ENCODE measurements at regions not wholly inside any gene's neighbourhood (a gene's known extent, or its start where the extent isn't known, plus 50 kb on each side); places are given as distances from the start of the nearest gene placed in this dataset.
"Not testable (repeated sequence)": the region's sequence is repeated elsewhere in the genome, so short reads cannot be mapped to it uniquely, and the experiment has no call there.

GRCh38 chr5:99765011-99765410, 770.2 kb upstream of the FAM174A start:
- DNase-seq (ENCODE audit: low read depth in 3 of 3, low spot score in 2 of 3): no peak

DNA sequence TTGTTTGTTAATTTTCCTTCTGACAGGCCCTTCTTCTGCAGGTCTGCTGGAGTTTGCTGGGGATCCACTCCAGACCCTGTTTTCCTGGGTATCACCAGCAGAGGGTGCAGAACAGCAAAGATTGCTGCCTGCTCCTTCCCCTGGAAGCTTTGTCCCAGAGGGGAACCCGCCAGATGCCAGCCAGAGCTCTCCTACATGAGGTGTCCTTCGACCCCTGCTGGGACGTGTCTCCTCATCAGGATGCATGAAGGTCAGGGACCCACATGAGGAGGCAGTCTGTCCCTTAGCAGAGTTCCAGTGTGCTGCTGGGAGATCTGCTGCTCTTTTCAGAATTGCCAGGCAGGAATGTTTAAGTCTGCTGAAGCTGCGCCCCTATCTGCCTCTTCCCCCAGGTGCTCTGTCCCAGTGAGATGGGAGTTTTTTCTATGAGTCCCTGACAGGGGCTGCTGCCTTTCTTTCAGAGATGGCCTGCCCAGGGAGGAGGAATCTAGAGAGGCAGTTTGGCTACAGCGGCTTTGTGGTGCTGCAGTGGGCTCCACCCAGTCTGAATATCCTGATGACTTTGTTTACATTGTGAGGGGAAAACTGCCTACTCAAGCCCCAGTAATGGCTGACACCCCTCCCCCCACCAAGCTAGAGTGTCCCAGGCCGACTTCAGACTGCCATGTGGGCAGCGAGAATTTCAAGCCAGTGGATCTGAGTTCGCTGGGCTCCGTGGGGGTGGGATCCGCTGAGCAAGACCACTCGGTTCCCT, 772.0 kb upstream of the FAM174A start:
- no peak for DNase-seq (ENCODE audit: low read depth in 3 of 3, low spot score in 2 of 3)

- DNase-seq (ENCODE audit: low read depth in 3 of 3, low spot score in 2 of 3): no peak
Measured at GRCh38 chr5:99747342-99747741, 787.8 kb upstream of the FAM174A start.

GRCh38 chr5:99733146-99733545, 802.0 kb upstream of the FAM174A start:
- not testable (repeated sequence) for DNase-seq (ENCODE audit: low read depth in 3 of 3, low spot score in 2 of 3)

GRCh38 chr5:99730653-99731052, 801.8 kb upstream of the CHD1 start:
- not testable (repeated sequence) for DNase-seq (ENCODE audit: low read depth in 3 of 3, low spot score in 2 of 3)

DNA sequence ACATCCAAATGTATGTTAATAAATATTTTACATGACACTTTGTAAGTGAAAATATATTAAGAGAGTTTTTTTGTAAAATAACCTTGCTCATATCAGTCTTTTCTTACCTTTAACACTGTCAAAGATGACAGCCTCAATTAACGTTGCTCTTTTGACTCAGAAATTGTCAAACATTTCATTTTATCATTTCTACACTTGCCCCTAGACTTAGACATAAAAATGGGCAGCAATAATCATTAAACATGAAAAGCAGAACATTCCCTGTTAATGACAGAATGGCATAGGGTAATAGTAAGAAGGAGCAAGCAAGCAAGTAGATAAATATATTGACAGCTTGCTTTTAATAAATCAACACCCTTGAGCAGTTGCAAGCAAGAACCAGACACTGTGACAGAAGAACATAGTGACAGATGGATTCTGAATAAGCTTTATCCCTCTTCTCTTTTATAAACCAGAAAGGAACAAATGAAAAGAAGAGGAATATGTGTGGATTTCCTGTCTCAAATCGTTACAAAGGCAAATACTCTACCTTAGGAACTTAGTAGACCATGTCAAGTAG, 796.0 kb upstream of the CHD1 start:
- no peak for DNase-seq (ENCODE audit: low read depth in 3 of 3, low spot score in 2 of 3)

DNA sequence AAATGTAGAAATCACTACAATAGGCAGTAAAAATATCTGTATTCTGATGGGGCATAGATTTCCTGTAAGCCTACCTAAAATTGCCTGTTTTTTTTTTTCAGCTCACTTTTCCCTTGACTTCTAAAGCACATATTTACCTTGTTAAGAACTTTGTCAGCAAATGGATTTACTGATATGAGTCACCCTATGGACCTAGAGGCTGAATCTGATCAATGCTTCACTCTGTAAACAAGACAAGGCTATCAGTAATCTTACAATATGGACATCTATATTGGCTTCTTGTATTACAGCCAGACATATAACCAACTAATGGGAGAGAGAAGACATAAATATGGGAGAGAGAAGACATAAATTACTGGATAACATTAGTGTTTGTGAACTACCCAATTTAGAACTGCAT, 792.7 kb upstream of the CHD1 start:
- no peak for DNase-seq (ENCODE audit: low read depth in 3 of 3, low spot score in 2 of 3)

DNA sequence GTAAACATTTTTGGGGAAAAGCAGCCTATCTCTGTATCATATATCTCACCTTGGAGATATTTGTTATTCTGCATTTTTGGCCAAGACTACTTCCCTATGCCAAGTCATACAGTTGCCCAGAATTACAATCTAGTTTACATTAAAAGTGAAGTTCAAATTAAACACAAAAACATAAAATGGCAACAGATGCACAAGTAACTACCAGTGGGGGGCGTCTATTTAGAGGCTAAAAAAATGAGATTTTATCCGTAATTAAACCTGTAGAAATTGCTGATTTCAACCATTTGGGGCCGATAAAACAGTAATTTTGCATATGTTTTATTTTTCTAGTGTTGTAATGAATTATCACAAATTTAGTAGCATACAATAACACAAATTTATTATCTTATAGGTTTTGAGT, 787.1 kb upstream of the CHD1 start:
- no peak for DNase-seq (ENCODE audit: low read depth in 3 of 3, low spot score in 2 of 3)

GRCh38 chr5:99706160-99706559, 777.4 kb upstream of the CHD1 start:
- DNase-seq (ENCODE audit: low read depth in 3 of 3, low spot score in 2 of 3): no peak

GRCh38 chr5:99702565-99702964, 773.8 kb upstream of the CHD1 start:
- no peak for DNase-seq (ENCODE audit: low read depth in 3 of 3, low spot score in 2 of 3)

DNA sequence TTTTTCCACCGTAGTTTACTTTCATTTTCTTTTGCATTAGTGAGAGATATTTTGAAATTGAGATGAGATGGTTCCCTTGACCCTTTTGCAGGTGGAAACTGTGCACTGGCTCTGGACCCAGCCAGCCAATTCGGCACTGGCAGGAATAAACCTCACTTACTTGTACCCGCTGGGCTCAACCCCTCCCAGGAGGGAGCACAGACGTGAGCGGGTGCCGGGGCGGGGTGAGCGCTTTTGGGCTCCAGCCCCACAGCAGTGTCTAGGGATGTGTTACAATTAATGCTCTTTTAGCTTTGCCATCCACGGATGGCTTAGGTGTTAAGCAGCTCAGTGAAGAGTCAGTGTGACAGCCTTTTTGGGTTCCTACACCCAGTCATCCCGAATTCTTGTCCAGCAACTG, 766.1 kb upstream of the CHD1 start:
- no peak for DNase-seq (ENCODE audit: low read depth in 3 of 3, low spot score in 2 of 3)

GRCh38 chr5:99686538-99686937, 757.7 kb upstream of the CHD1 start:
- no peak for DNase-seq (ENCODE audit: low read depth in 3 of 3, low spot score in 2 of 3)

DNA sequence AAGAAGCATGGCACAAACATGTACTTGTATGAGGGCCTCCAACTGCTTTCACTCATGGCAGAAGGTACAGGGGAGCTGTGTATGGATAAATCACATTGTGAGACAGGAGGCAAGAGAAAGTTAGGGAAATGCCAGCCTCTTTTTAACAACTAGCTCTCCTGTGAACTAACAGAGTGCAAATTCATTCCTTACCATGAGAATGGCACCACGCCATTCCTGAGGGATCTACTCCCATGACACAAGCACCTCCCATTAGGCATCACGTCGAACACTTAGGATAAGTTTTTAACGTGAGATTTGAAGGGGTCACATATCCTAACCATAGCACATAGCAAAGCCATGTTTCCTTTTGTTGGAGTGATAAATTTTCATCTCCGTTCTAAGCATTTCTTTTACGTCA, 747.2 kb upstream of the CHD1 start:
- no peak for DNase-seq (ENCODE audit: low read depth in 3 of 3, low spot score in 2 of 3)

DNA sequence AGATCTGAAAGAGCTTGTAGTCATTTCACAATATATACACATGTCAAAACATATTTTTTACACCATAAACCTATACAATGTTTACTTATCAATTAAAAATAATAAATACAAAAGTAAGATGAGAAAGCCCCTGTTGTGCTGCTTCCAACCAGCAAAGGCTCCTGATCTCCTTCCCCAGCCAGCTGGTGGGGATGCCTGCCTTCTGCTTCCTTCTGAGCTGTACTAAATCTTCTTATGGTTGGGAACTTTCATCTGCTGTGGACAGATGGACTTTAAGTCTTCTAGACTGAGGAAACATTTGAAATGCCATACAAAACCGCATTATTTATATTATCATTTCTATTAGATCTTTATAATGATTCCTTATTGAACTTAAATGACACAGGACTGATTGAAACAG, 745.3 kb upstream of the CHD1 start:
- DNase-seq (ENCODE audit: low read depth in 3 of 3, low spot score in 2 of 3): no peak

GRCh38 chr5:99664972-99665371, 736.2 kb upstream of the CHD1 start:
- DNase-seq (ENCODE audit: low read depth in 3 of 3, low spot score in 2 of 3): no peak

DNA sequence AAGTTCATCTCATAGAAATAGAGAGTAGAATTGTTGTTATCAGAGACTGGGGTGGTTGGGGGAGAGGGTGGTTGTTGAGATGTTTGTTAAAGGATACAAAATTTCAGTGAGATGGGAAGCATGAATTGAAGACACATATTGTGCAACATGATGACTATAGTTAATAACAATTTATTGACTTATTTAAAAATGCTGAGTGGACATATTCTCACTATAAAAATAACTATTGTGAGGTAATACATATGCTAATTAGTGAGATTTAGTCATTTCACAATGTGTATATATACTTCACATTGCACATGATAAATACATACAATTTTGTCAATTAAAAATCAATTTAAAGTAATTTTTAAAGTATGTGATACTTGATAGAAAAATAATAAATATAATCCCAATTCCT, 722.5 kb upstream of the CHD1 start:
- no peak for DNase-seq (ENCODE audit: low read depth in 3 of 3, low spot score in 2 of 3)

DNA sequence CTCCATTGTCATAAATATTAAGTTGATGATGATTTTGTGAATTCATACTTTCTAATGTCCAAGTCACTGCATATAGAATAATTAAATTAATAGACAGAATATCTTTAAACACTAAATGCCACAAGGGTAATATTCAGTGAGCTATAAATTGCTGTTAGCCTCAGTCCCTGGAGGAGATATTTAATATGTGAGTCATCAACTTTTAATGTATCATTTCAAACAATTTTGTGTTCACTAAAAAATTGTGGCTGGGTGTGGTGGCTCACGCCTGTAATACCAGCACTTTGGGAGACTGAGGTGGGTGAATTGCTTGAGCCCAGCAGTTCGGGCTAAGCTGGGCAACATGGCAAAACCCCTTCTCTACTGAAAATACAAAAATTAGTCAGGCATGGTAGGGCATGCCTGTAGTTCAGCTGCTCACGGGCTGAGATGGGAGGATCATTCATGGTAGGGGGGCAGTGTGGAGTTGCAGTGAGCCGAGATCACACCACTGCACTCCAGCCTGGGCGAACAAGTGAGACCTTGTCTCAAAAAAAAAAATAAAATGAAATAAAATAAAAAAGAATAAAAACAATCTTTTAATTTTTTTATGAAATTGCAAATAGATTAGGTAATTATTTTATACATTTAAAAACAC, 717.3 kb upstream of the CHD1 start:
- DNase-seq (ENCODE audit: low read depth in 3 of 3, low spot score in 2 of 3): no peak

- DNase-seq (ENCODE audit: low read depth in 3 of 3, low spot score in 2 of 3): no peak
Measured at GRCh38 chr5:99644822-99645221, 716.0 kb upstream of the CHD1 start.

DNA sequence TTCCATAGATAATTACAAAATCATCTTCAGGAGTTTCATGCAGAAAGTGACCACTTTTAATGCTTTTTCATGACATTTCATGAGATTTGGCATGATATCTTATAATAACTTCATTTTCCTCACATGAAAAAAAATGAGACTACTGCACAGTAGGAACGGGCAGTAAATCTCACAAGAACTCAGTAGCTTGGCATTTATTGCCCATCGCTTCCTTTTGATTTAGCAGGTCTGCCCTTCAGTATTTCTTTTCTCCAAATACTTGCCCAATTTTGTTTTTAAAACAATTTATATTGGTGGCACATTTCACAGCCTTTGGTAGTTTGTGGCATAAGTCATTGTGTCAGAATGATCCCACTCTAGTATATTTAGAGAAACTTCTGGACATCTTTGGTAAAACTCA, 711.8 kb upstream of the CHD1 start:
- no peak for DNase-seq (ENCODE audit: low read depth in 3 of 3, low spot score in 2 of 3)

GRCh38 chr5:99639905-99640304, 711.1 kb upstream of the CHD1 start:
- no peak for DNase-seq (ENCODE audit: low read depth in 3 of 3, low spot score in 2 of 3)

DNA sequence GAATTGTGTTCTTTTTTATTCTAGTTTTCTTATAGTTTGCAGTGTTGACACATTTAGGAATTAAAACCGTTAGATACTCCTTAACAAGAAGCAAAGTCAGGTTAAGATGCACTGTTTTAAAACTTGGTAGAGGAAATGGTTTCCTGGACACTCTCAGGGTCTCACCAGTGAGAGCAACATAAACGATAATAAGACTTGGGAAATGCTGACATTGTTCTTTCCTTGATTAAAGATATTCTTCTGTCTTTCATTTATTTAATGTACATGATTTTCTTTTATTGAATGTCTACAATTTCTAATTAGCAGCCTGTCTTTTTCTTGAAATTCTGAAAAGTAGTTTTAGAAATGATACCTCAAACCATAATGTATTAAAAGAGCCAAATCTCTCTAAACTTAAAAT, 707.9 kb upstream of the CHD1 start:
- DNase-seq (ENCODE audit: low read depth in 3 of 3, low spot score in 2 of 3): no peak
